Central memory CD8-positive, alpha-beta T cell (primary cell): ENCODE measurements at regions not wholly inside any gene's neighbourhood (a gene's known extent, or its start where the extent isn't known, plus 50 kb on each side); places are given as distances from the start of the nearest gene placed in this dataset.

Experiments
- ATAC-seq: fragments of 150-1000 bp; cut with Tn5 transposase; replicated peaks from 2 replicates; pipeline ENCODE4 v1.10.0; 2022; ENCODE audit warnings: mild to moderate bottlenecking, moderate FRiP score, moderate number of reproducible peaks; ENCODE audit not compliant: poor library complexity, severe bottlenecking; ENCODE audit errors: extremely low read depth
- DNase-seq, 2 donors: peaks; one replicate each; pipeline ENCODE4 v3.0.0; 2021; ENCODE audit warnings: low spot score in 2 of 2
- H3K27ac Mint-ChIP-seq: one replicate; pipeline ENCODE4 v1.8.0; 2022; ENCODE audit warnings: low read depth, mild to moderate bottlenecking, moderate library complexity, mixed read lengths
- H3K27me3 Mint-ChIP-seq: one replicate; pipeline ENCODE4 v1.8.0; 2022; ENCODE audit warnings: mixed read lengths
- H3K36me3 Mint-ChIP-seq: one replicate; pipeline ENCODE4 v1.8.0; 2022; ENCODE audit warnings: mild to moderate bottlenecking, moderate library complexity, mixed read lengths; ENCODE audit not compliant: insufficient read depth
- H3K4me1 Mint-ChIP-seq: one replicate; pipeline ENCODE4 v1.8.0; 2022; ENCODE audit warnings: mixed read lengths
- H3K4me3 Mint-ChIP-seq: one replicate; pipeline ENCODE4 v1.8.0; 2022; ENCODE audit warnings: mild to moderate bottlenecking, moderate library complexity, mixed read lengths
- H3K9me3 Mint-ChIP-seq: one replicate; pipeline ENCODE4 v1.8.0; 2022; ENCODE audit warnings: mixed read lengths

DNA sequence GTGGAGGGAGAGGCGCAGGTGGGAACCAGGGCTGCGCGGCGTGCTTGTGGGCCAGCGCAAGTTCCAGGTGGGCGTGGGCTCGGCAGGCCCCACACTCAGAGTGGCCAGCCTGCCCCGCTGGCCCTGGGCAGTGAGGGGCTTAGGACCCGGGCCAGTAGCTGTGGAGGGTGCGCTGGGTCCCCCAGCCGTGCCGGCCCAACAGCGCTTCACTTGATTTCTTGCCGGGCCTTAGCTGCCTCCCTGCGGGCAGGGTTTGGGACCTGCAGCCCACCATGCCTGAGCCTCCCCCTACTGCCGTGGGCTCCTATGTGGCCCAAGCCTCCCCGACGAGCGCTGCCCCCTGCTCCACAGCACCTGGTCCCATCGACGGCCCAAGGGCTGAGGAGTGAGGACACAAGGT, 1636.9 kb upstream of the SLC39A10 start:
- Mint-ChIP-seq H3K27ac (no peak overlapping the region), H3K27me3 (no peaks in the 10 kb centered on the region), H3K36me3 (no peaks in the 10 kb centered on the region), H3K4me1 (no peaks in the 10 kb centered on the region), H3K9me3 (peaks cover 6% of the 10 kb centered on the region), H3K4me3 (no peak overlapping the region)
- DNase-seq (no peak), ATAC-seq (no peak)

DNA sequence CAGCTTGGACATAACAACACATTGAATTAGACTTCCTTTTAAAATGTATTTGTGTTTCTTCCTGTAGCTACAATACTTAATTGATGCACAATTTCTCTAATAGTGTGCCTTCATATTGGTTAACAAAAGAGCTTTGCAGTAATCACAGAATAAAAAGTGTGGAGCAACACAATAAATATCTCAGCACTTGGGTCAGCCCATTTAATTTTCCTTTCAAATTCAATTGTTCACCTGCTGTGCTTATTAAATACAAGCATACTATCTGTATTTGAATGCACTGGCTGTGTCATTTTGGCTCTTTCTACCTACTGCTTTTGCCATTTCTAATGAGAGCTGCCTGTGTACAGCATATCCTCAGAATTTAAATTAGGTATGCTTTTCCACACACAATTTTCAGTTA, 1641.3 kb upstream of the SLC39A10 start:
- no peaks in the 10 kb centered on the region for H3K27me3 Mint-ChIP-seq
- H3K4me3 Mint-ChIP-seq = no peak overlapping the region

DNA sequence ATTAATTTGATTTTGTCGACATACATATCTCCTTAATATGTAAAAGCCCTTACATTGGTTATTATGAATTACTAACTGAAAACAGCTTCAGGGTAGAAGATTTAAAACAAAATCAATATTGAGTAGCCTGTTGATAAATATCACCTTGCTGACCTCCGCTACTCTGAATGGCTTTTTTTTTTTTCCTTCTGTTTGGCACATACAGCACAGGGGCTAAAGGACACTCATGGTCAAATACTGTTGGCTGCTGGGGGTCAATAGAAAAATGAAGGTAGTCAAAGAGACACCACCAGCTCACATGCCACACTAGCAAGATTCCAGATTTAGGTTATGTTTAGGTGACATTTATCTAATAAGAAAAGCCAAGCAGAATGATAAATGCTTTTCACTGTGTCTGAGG, 1642.4 kb upstream of the SLC39A10 start:
- Mint-ChIP-seq H3K4me1 (no peaks in the 10 kb centered on the region), H3K4me3 (no peak overlapping the region), H3K27me3 (no peaks in the 10 kb centered on the region), H3K36me3 (no peaks in the 10 kb centered on the region), H3K9me3 (peaks cover 2% of the 10 kb centered on the region), H3K27ac (no peak overlapping the region)
- DNase-seq (no peak), ATAC-seq (no peak)

More for the DNA sequence above, 1641.3 kb upstream of the SLC39A10 start:
- Mint-ChIP-seq H3K36me3 (no peaks in the 10 kb centered on the region), H3K4me1 (no peaks in the 10 kb centered on the region), H3K9me3 (no peaks in the 10 kb centered on the region), H3K27ac (no peak overlapping the region)
- ATAC-seq = no peak
- no peak for DNase-seq

DNA sequence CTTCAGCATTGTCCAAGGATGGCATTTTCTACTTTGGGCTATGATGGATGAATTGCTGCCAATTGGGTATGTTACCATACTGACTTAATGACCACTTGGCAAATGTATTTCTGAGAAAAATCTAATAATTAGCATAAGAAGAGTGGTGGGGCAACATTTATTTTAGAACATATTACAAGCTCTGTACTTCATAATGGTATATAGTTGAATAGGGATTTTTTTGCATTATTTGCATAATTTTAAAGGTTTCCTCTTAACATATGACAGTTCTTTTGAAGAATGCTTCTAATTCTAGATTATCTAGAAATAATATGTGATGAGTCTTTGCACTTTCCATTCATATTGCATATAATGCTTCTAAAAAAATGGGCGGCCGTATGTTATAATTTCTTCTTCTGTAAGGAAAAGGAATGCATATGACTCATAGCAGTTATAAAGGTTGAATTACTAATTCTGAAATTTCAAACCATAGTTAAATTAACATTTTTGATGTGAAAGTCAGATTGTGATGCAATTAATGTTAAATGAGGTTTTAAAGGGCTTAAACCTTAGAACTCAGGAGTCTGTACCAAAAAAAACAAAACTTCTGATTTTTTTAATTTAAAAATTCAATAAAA, 1652.3 kb upstream of the SLC39A10 start:
- DNase-seq = no peak
- no peaks in the 10 kb centered on the region for H3K4me1 Mint-ChIP-seq
- no peak for ATAC-seq
- H3K4me3 Mint-ChIP-seq = no peak overlapping the region
- peaks cover 28% of the 10 kb centered on the region for H3K9me3 Mint-ChIP-seq
- H3K27ac Mint-ChIP-seq = no peak overlapping the region
- no peaks in the 10 kb centered on the region for H3K27me3 Mint-ChIP-seq
- no peaks in the 10 kb centered on the region for H3K36me3 Mint-ChIP-seq

DNA sequence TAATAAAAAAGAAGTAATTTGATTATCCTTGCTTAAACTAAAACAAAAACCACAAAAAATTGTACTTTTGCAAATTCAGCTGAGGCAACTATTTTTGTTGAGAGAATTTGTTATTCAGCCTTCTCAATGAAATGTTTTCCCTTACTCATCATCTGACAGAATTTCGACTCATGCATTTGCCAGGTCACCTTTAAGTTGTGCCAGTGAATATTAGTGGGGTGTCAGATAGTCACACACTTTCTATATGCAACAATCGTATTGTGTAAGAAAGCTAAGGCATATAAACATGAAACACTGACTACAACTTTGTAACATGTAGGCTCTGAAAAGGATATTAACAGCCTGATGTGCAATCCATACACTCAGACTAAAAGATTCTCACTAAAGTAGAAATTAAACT, 1653.1 kb upstream of the SLC39A10 start:
- Mint-ChIP-seq H3K27me3 (no peaks in the 10 kb centered on the region), H3K27ac (no peak overlapping the region), H3K4me3 (no peak overlapping the region), H3K36me3 (no peaks in the 10 kb centered on the region), H3K4me1 (no peaks in the 10 kb centered on the region), H3K9me3 (peaks cover 20% of the 10 kb centered on the region)
- DNase-seq = no peak
- ATAC-seq = no peak

DNA sequence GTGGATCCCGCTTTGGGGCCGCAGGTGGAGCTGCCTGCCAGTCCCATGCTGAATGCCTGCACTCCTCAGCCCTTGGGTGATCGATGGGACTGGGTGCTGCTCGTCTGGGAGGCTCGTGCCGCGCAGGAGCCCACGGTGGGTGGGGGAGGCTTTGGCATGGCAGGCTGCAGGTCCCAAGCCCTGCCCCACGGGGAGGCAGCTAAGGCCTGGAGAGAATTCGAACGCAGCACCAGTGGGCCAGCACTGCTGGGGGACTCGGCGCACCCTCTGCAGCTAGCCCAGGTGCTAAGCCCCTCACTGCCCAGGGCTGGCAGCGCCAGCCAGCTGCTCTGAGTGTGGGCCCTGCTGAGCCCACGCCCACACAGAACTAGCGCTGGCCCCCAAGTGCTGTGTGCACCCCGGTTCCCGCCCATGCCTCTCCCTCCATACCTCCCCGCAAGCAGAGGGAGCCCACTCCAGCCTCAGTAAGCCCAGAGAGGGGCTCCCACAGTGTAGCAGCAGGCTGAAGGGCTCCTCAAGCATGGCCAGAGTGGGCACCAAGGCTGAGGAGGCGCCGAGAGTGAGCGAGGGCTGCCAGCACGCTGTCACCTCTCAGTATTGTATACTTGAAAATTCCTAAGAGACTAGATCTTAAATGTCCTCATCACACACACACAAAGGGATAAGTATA, 1654.2 kb upstream of the SLC39A10 start:
- no peak overlapping the region for H3K27ac Mint-ChIP-seq

DNA sequence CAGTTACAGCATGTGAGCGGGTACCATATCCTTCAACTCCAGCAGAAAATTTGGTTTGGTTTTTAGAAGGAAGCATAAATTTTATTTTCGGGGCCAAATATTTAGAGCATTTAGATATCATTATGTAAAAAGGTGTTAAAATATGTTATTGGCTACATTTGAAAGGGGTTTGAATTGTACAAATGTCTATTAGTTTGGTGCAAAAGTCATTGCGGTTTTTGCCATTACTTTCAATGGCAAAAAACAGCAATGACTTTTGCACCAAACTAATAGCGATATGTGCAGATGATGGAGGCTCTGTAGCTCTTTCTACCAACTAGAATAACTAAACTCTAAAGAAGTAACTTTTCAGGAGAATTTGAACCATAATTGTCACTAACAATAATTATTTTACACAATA, 1666.2 kb upstream of the SLC39A10 start:
- H3K27me3 Mint-ChIP-seq = no peaks in the 10 kb centered on the region

More for the DNA sequence above, 1654.2 kb upstream of the SLC39A10 start:
- H3K4me3 Mint-ChIP-seq = no peak overlapping the region
- no peaks in the 10 kb centered on the region for H3K36me3 Mint-ChIP-seq
- H3K27me3 Mint-ChIP-seq = no peaks in the 10 kb centered on the region
- DNase-seq (no peak), ATAC-seq (no peak)
- no peaks in the 10 kb centered on the region for H3K4me1 Mint-ChIP-seq
- peaks cover 12% of the 10 kb centered on the region for H3K9me3 Mint-ChIP-seq

DNA sequence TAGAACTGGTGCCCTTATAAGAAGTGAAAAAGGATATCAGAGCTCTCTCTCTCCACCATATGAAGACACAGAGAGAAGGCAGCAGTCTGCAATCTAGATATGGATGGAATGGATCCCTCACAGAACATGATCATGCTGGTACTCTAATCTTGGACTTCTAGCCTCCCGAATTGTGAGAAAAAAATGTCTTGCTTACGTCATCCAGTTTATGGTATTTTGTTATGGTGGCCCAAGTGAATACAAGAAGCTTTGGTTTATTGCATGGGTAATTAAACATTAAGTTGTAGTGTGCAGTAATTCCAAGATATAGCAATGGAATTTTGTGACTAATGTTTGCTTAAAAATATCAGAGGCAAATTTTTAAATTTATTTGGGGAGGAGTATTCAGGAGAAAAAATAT, 1667.4 kb upstream of the SLC39A10 start:
- H3K27ac Mint-ChIP-seq = no peak overlapping the region
- no peak overlapping the region for H3K4me3 Mint-ChIP-seq
- DNase-seq = no peak
- no peak for ATAC-seq
- H3K4me1 Mint-ChIP-seq = no peaks in the 10 kb centered on the region
- peaks cover 14% of the 10 kb centered on the region for H3K9me3 Mint-ChIP-seq
- no peaks in the 10 kb centered on the region for H3K27me3 Mint-ChIP-seq
- H3K36me3 Mint-ChIP-seq = peaks cover 2% of the 10 kb centered on the region

More for the DNA sequence above, 1666.2 kb upstream of the SLC39A10 start:
- ATAC-seq = no peak
- no peak for DNase-seq
- H3K4me3 Mint-ChIP-seq = no peak overlapping the region
- peaks cover 2% of the 10 kb centered on the region for H3K36me3 Mint-ChIP-seq
- no peaks in the 10 kb centered on the region for H3K4me1 Mint-ChIP-seq
- H3K27ac Mint-ChIP-seq = no peak overlapping the region
- H3K9me3 Mint-ChIP-seq = peaks cover 14% of the 10 kb centered on the region

DNA sequence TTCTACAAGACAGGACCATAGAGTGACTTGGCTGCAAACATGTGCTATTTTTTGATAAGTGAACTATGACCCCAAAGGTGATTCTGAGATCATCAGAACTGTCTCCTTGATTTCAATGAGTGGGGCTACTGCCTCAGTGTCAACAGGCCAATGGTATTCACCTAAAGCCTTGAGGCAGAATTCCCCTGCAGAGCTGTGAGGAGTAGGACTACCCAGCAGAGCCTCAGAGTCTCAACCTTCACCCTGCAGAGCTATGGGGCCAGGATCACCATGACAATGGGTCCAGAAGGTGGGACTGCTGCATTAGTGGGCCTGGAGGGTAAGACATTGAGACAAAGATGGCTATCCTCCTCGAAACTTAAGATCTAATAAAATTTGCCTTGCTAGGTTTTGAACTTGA, 1668.2 kb upstream of the SLC39A10 start:
- H3K9me3 Mint-ChIP-seq = peaks cover 14% of the 10 kb centered on the region
- peaks cover 2% of the 10 kb centered on the region for H3K36me3 Mint-ChIP-seq
- DNase-seq (no peak), ATAC-seq (no peak)
- H3K27me3 Mint-ChIP-seq = no peaks in the 10 kb centered on the region
- H3K4me3 Mint-ChIP-seq = no peak overlapping the region
- no peaks in the 10 kb centered on the region for H3K4me1 Mint-ChIP-seq
- H3K27ac Mint-ChIP-seq = no peak overlapping the region

DNA sequence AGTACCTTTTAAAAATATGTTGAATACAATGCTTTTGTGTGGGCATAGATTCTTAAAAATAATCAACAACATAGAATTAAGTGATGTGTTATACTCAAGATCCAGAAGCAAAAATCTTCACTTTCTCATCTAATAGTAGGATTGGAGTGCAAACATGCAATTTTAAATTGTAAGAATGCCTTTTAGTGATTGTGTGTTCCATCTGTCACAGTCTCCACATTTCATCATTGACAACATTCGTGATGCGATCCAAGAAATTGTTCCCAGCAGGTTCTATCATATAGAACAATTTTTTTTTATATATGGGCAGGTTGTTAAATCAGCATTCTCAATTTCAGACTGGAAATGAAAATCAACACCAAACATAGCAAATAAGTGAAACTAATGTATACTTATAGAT, 1671.8 kb upstream of the SLC39A10 start:
- DNase-seq = no peak
- Mint-ChIP-seq H3K4me3 (no peak overlapping the region), H3K9me3 (peaks cover 14% of the 10 kb centered on the region), H3K36me3 (peaks cover 2% of the 10 kb centered on the region), H3K4me1 (no peaks in the 10 kb centered on the region), H3K27ac (no peak overlapping the region), H3K27me3 (no peaks in the 10 kb centered on the region)
- ATAC-seq = no peak

DNA sequence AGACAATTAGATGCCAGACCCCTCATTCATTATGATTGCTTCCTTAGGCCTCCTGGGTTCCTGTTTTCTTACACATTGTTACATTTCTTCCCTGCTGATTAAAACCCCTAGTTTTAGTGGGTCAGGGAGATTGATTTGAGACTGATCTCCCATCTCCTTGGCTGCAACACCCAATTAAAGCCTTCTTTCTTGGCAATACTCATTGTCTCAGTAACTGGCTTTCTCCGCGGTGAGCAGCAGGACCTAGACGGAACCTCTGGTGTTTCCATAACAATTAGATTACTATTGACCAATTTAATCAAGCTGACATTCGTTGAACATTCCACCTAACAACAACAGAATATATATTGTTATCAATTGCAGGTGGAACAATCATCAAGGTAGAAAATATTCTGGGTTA, 1676.4 kb upstream of the SLC39A10 start:
- Mint-ChIP-seq H3K4me3 (no peak overlapping the region), H3K4me1 (no peaks in the 10 kb centered on the region), H3K27ac (no peak overlapping the region), H3K27me3 (no peaks in the 10 kb centered on the region), H3K36me3 (peaks cover 2% of the 10 kb centered on the region), H3K9me3 (no peaks in the 10 kb centered on the region)
- DNase-seq (no peak), ATAC-seq (no peak)

DNA sequence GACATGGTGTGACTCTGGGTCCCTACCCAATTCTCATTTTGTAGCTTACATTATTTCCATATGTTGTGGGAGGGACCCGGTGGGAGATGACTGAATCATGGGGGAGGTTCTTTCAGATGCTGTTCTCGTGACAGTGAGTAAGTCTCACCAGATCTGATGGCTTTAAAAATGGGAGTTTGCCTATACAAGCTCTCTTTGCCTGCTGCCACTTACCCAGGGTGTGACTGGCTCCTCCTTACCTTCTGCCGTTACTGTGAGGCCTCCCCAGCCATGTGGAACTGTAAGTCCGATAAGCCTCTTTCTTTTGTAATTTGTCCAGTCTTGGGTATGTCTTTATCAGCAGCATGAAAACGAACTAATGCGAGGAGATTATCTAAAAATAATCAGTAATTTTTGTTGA, 1683.2 kb upstream of the SLC39A10 start:
- H3K27me3 Mint-ChIP-seq = no peaks in the 10 kb centered on the region
- H3K9me3 Mint-ChIP-seq = no peaks in the 10 kb centered on the region
- H3K36me3 Mint-ChIP-seq = peaks cover 2% of the 10 kb centered on the region
- H3K4me1 Mint-ChIP-seq = no peaks in the 10 kb centered on the region
- no peak for DNase-seq
- ATAC-seq = no peak
- H3K4me3 Mint-ChIP-seq = no peak overlapping the region
- H3K27ac Mint-ChIP-seq = no peak overlapping the region

DNA sequence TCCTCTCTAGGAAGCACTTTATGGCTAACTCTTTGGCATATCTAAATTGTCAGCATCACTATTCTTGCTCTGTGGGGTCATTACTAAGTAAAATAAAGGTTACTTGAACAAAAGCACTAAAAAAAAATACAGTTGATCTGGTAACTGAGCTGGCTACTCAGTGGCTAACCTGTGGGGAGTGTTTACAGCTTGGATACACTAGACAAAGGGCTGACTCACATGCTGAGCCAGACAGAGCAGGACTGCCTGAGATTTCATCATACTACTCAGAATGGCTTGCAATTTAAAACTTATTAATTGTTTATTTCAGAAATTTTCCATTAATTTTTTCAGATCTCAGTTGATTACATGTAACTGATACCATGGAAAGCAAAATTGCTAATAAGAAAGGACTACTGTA, 1690.4 kb upstream of the SLC39A10 start:
- no peaks in the 10 kb centered on the region for H3K9me3 Mint-ChIP-seq
- DNase-seq (no peak), ATAC-seq (no peak)
- no peaks in the 10 kb centered on the region for H3K27me3 Mint-ChIP-seq
- no peak overlapping the region for H3K4me3 Mint-ChIP-seq
- H3K4me1 Mint-ChIP-seq = no peaks in the 10 kb centered on the region
- peaks cover 2% of the 10 kb centered on the region for H3K36me3 Mint-ChIP-seq
- H3K27ac Mint-ChIP-seq = no peak overlapping the region
